COLO668 (cell line): ENCODE measurements at regions not wholly inside any gene's neighbourhood (a gene's known extent, or its start where the extent isn't known, plus 50 kb on each side); places are given as distances from the start of the nearest gene placed in this dataset.

Experiments used
- DNase-seq: peaks from one replicate; lab custom pipeline; 2025; ENCODE audit not compliant: unreplicated experiment; lab: John Stamatoyannopoulos, UW

- DNase-seq: no peak
These were observed 124.1 kb upstream of the TBL1X start for GRCh38 chrX:9340598-9341290.

- peak; percentile 30 for DNase-seq
These were observed 123.3 kb upstream of the TBL1X start for GRCh38 chrX:9341291-9342201.

- DNase-seq: peak; percentile 78
These were observed 122.3 kb upstream of the TBL1X start for GRCh38 chrX:9342561-9343051.

GRCh38 chrX:9343971-9344370 is 120.9 kb upstream of the TBL1X start:
- no peak for DNase-seq

GRCh38 chrX:9345957-9346356 is 118.9 kb upstream of the TBL1X start:
- DNase-seq: no peak

GRCh38 chrX:9349572-9350494 is 115.0 kb upstream of the TBL1X start:
- DNase-seq: no peak

- no peak for DNase-seq
These were observed 113.7 kb upstream of the TBL1X start for GRCh38 chrX:9351126-9351525.

- no peak for DNase-seq
These were observed 112.6 kb upstream of the TBL1X start for GRCh38 chrX:9352243-9352642.

GRCh38 chrX:9352694-9353411 is 112.0 kb upstream of the TBL1X start:
- no peak for DNase-seq

GRCh38 chrX:9354918-9355317 is 109.9 kb upstream of the TBL1X start:
- no peak for DNase-seq

- no peak for DNase-seq
These were observed 109.1 kb upstream of the TBL1X start for GRCh38 chrX:9355739-9356138.

- no peak for DNase-seq
These were observed 108.0 kb upstream of the TBL1X start for GRCh38 chrX:9356846-9357245.

GRCh38 chrX:9357518-9358114 is 107.2 kb upstream of the TBL1X start:
- no peak for DNase-seq

GRCh38 chrX:9362363-9362928 is 102.4 kb upstream of the TBL1X start:
- no peak for DNase-seq

- no peak for DNase-seq
These were observed 97.4 kb upstream of the TBL1X start for GRCh38 chrX:9367421-9367820.

GRCh38 chrX:9368262-9368661 is 96.6 kb upstream of the TBL1X start:
- DNase-seq: no peak

- DNase-seq: no peak
These were observed 95.0 kb upstream of the TBL1X start for GRCh38 chrX:9369802-9370291.

GRCh38 chrX:9370893-9371292 is 94.0 kb upstream of the TBL1X start:
- DNase-seq: no peak

- no peak for DNase-seq
These were observed 92.0 kb upstream of the TBL1X start for GRCh38 chrX:9372866-9373265.

- DNase-seq: no peak
These were observed 91.1 kb upstream of the TBL1X start for GRCh38 chrX:9373789-9374188.
